Stimulated activated CD4-positive, alpha-beta T cell treated with anti-CD3 and anti-CD28 coated beads, Interleukin-4, amount 100 ng/mL, for 24 hours (primary cell): ENCODE measurements at regions not wholly inside any gene's neighbourhood (a gene's known extent, or its start where the extent isn't known, plus 50 kb on each side); places are given as distances from the start of the nearest gene placed in this dataset.
"Not testable (repeated sequence)": the region's sequence is repeated elsewhere in the genome, so short reads cannot be mapped to it uniquely, and the experiment has no call there.

Source experiments
- DNase-seq: peaks from one replicate; pipeline ENCODE4 v3.0.0-alpha.2; 2020

- no peak for DNase-seq
Observed at GRCh38 chr9:102714184-102714583, 280.9 kb upstream of the CYLC2 start.

GRCh38 chr9:102712910-102713309, 282.2 kb upstream of the CYLC2 start:
- DNase-seq = not testable (repeated sequence)

- DNase-seq = no peak
Observed at GRCh38 chr9:102700936-102701335, 294.2 kb upstream of the CYLC2 start.

- no peak for DNase-seq
Observed at GRCh38 chr9:102669220-102669619, 325.9 kb upstream of the CYLC2 start.

GRCh38 chr9:102652471-102652870, 342.7 kb upstream of the CYLC2 start:
- no peak for DNase-seq

GRCh38 chr9:102650896-102651295, 344.2 kb upstream of the CYLC2 start:
- DNase-seq = no peak

GRCh38 chr9:102642651-102643050, 352.5 kb upstream of the CYLC2 start:
- no peak for DNase-seq

- no peak for DNase-seq
Observed at GRCh38 chr9:102631559-102631958, 363.6 kb upstream of the CYLC2 start.

- no peak for DNase-seq
Observed at GRCh38 chr9:102609461-102609860, 385.7 kb upstream of the CYLC2 start.

GRCh38 chr9:102603198-102604195, 391.6 kb upstream of the CYLC2 start:
- DNase-seq = not testable (repeated sequence)

- no peak for DNase-seq
Observed at GRCh38 chr9:102594241-102594640, 400.9 kb upstream of the CYLC2 start.

GRCh38 chr9:102587281-102587680, 407.9 kb upstream of the CYLC2 start:
- no peak for DNase-seq

- DNase-seq = no peak
Observed at GRCh38 chr9:102569436-102569835, 425.7 kb upstream of the CYLC2 start.

GRCh38 chr9:102551346-102551745, 443.8 kb upstream of the CYLC2 start:
- no peak for DNase-seq

GRCh38 chr9:102550886-102551285, 444.2 kb upstream of the CYLC2 start:
- no peak for DNase-seq

- no peak for DNase-seq
Observed at GRCh38 chr9:102550266-102550665, 444.9 kb upstream of the CYLC2 start.

GRCh38 chr9:102534031-102534430, 461.1 kb upstream of the CYLC2 start:
- DNase-seq = no peak

GRCh38 chr9:102521097-102521755, 473.9 kb upstream of the CYLC2 start:
- no peak for DNase-seq

GRCh38 chr9:102519423-102519822, 475.7 kb upstream of the CYLC2 start:
- no peak for DNase-seq

GRCh38 chr9:102518324-102518723, 476.8 kb upstream of the CYLC2 start:
- no peak for DNase-seq

- DNase-seq = no peak
Observed at GRCh38 chr9:102514541-102514940, 480.6 kb upstream of the CYLC2 start.

GRCh38 chr9:102507044-102507687, 488.0 kb upstream of the CYLC2 start:
- DNase-seq = no peak

- no peak for DNase-seq
Observed at GRCh38 chr9:102506406-102506805, 488.7 kb upstream of the CYLC2 start.

GRCh38 chr9:102499468-102499867, 495.7 kb upstream of the CYLC2 start:
- DNase-seq = no peak
